Bone marrow (tissue), 2 donors: ENCODE measurements at regions not wholly inside any gene's neighbourhood (a gene's known extent, or its start where the extent isn't known, plus 50 kb on each side); places are given as distances from the start of the nearest gene placed in this dataset.
"Not testable (repeated sequence)": the region's sequence is repeated elsewhere in the genome, so short reads cannot be mapped to it uniquely, and the experiment has no call there.

Experiments used
- DNase-seq, 2 donors: peaks; one replicate each; lab custom pipeline; 2025; lab: John Stamatoyannopoulos, UW

GRCh38 chr6:103578115-103578514 lies 1281.6 kb downstream of the HACE1 start:
- DNase-seq, result no peak

- no peak for DNase-seq
These were observed 1289.3 kb downstream of the HACE1 start for GRCh38 chr6:103570431-103570830.

- no peak for DNase-seq
These were observed 1304.8 kb downstream of the HACE1 start for GRCh38 chr6:103554911-103555310.

GRCh38 chr6:103538381-103538780 lies 1321.3 kb downstream of the HACE1 start:
- no peak for DNase-seq

DNA sequence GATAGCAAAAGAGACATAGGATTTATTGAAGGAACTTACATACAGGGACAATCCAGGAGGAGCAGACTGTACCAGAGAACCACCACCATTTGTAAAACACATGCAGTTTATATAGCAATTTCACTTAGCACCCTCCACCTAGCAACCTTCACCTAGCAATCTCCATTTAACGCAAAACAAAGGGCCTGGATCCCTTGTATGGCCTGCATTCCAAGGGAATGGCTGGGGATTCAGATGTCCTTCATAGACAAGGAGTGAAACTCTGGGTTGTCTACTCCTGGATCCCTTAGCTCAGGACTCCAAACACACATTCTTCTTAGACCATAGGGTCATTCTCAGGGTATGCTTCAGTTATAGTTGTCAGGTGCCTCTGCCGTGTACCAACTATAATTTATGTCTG lies 1324.9 kb downstream of the HACE1 start:
- DNase-seq, result no peak

DNA sequence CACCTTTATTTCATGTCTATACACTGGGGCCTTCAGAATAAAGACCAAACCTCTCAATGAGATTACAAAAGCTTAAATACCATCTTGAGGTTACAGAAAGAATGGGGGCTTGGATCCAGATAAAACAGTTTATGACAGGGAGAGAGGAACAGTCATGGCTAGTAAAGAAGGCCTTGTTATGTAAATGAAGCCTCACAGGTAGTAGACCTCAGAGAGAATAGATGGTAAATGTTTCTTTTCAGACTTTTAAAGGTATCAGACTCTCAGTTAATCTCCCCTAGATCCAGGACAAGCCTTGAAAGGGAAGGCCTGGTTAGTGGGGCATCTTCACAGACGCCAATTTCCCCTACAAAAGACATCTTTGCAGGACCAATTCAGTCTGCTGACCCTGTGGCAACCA lies 1325.6 kb downstream of the HACE1 start:
- no peak for DNase-seq

GRCh38 chr6:103522045-103522444 lies 1337.7 kb downstream of the HACE1 start:
- DNase-seq, result no peak

DNA sequence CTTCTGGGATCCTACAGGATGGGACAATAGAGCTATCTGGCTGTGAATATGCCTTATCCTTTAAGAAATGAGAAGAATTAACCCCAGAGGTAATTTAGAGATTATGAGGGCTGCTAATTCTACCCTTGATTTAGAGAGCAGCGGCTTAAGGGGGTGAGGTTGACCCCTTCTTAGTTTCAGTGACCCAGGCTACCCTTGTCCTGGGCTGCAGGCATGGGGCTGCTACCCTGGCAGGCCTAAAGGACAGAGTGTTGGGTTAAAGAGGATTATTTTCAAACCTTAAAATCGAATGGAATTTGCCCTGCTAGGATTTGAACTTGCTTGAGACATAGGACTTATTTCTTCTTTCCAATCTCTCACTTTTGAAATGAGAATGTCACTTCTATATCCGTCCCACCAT lies 1343.4 kb downstream of the HACE1 start:
- DNase-seq, result no peak

- DNase-seq, result no peak
These were observed 1352.7 kb downstream of the HACE1 start for GRCh38 chr6:103507052-103507451.

GRCh38 chr6:103505155-103505518 lies 1354.6 kb downstream of the HACE1 start:
- DNase-seq, result no peak

GRCh38 chr6:103504501-103505154 lies 1355.1 kb downstream of the HACE1 start:
- DNase-seq, result no peak

GRCh38 chr6:103496588-103496987 lies 1363.1 kb downstream of the HACE1 start:
- DNase-seq, result not testable (repeated sequence)

DNA sequence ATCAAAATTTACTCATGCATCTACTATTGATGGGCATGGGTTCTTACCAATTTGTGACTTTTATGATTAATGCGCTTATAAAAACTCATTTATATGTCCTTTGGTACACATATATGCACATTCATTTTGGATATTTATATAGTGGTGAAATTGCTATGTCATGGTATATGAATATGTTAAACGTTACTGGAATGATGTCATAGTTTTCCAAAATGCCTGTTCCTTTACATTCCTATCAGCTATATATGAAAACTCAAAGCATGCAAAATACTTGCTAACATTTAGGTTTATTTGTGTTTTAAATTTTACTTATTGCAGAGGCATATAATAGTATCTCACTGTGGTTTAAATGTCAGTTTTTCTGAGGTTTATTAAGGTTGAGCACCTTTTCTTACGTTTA lies 1403.1 kb downstream of the HACE1 start:
- no peak for DNase-seq

DNA sequence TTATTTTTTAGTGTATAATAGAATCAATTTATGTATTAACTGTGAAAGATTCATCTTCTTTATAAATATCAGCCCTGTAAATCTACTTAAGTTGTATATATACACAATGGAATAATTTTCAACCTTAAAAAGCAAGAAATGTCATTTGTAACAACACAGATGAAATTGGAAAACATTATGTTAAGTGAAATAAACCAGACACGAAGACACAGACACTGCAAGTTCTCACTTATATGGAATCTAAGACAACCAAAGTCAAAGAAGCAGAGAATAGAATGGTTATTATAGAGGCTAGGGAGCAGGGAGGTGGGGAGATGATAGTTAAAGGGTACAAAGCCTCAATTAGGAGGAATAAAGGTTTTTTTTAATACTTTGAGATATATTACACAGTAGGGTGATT lies 1404.4 kb downstream of the HACE1 start:
- DNase-seq, result no peak

DNA sequence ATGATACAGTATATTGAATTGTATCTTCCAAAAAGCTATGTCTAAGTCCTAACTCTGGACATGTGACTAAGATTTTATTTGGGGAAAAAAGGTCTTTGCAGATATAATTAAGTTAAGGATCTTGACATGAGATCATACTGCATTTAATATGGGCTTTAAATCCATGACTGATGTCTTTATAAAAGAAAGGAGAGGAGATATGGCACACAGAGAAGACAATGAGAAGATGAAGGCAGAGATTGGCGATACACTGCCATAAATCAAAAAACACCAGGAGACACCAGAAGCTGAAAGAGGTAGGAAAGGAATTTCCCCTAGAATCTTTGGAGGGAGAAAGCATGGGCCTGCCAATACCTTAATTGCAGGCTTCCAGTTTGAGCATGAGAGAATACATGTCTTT lies 1450.2 kb downstream of the HACE1 start:
- no peak for DNase-seq

DNA sequence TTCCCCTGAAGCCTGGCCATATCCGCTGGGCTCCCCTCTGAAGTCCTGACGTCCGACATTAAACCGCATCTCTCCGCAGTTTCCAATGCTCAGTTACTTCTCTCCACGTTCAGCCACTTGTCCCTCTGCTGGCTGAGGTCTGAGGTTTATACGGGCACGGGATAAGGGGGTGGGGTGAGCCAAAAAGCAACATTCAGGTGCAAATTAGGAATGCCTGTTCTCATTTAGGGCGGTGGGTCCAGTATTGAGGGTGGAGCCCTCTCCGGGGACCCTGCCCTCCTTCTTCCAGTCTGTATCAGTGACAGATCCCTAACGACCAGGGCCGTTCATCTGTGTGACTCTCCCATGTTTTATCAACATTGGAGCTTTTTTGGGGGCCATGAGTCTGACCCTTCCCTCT lies 1454.4 kb downstream of the HACE1 start:
- DNase-seq, result no peak

DNA sequence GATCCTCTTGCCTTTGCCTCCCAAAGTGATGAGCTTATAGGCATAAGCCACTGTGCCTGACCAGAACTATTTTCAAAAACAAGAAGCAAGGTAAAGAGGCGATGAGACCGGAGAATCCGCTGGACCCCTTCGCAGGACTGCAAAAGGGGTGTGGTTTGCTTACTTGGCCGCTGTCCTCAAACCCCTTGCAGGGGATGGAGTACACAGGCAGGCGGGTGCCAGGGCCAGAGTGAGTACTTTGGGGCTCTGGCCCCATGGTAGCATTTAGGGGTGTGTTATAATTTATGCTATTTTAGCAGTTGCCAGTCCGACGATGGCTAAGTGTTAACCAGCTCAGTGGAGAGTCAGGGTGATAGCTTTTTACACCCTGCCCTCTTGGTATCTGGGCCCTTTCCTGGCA lies 1454.9 kb downstream of the HACE1 start:
- DNase-seq, result no peak

- no peak for DNase-seq
These were observed 1463.0 kb downstream of the HACE1 start for GRCh38 chr6:103396768-103397167.

DNA sequence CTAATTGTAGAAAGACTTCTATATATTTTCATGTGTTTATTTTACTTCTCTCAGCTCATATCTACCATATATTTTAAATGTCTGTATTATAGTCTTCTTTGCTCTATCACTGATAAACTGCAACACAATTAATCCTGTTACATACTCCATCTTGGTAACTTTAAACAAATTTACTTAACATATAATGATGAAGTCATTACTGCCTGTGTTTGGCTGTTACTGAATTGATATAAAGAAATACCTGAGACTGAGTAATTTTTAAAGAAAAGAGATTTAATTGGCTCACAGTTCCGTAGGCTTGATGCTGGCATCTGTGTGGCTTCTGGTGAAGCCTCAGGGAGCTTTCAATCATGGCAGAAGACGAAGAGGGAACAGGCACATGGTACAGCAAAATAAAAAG lies 1480.4 kb downstream of the HACE1 start:
- DNase-seq, result no peak

DNA sequence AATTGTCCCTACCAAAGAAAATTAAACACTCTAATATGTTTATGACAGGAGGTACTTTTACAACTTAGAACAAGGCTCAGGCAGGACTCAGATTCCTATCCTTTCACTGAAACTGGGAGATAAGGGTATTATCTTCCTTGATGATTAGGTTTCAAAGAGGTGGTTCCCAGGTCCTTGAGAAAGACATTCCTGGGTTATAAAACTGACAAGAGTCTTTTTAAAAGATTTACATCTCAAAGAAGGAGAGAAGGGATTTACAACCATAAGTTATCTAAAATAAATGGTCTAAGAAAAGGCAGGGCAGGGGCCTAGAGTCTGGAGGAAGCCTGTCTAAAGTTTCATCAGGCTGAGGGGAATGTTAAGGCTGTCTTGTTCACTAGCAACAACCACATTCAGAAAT lies 1492.5 kb downstream of the HACE1 start:
- no peak for DNase-seq

GRCh38 chr6:103356531-103356930 lies 1503.2 kb downstream of the HACE1 start:
- DNase-seq, result no peak

GRCh38 chr6:103344554-103345163 lies 1515.1 kb downstream of the HACE1 start:
- DNase-seq, result no peak

DNA sequence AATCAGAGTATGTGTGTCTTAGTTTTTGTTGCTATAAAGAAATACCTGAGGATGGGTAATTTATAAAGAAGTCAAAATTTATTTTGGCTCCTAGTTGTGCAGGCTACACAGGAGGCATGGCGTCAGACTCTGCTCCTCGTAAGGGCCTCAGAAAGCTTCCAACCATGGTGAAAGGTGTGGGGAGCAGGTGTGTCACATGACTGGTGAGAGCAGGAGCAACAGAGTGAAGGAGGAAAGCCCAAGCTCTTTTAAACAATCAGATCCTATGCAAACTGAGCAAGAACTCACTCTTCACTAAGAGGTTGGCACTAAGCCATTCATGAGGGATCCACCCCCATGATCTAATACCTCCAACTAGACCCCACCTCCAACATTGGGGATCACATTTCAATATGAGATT lies 1524.3 kb downstream of the HACE1 start:
- DNase-seq, result no peak
